ENCODE measurements at regions not wholly inside any gene's neighbourhood (a gene's known extent, or its start where the extent isn't known, plus 50 kb on each side); places are given as distances from the start of the nearest gene placed in this dataset.

DNA sequence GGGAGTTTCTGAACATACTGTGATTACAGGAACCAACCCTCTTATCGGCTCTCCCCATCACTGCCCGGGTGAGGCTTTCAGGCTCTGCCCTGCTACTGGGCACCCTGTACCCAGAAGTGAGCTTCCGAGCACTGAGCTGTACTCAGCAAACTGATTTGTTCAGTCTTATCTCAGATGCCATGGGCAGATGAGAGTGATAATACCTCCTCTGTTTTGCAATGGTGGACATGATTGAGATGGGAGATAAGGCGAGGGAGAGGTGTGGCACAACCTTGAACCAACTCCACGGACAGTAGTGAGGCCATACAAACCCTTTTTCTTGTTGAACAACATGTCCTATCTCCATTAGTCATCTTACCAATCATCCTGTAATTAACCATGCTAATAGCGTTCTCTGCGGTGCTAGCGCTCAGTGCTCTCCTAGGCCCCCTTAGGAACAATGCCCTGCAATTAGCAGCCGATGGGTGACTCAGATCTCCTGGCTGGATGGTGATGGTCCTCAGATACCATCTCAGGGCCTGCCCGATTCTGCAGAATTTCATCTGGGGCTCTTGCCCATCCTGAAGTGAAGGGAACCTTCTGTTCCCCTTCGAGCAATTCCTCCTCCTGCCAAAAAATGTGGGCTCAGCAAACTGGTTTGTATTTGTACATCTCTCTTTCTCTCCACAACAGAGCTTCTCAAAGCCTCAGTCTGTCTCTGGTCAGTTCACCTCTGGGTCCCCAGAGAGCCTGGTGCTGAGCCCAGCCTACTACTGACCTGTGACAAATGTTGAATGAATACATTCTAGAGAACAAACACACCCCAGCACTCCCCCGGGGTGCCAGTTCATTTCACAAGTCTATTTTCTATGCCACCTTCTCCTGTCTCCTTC lies 139.3 kb upstream of the IRX3 start:
- no peak for DNase-seq (ENCODE audit: low read depth in 3 of 3, low spot score in 2 of 3)

GRCh38 chr16:54425068-54425467 lies 138.5 kb upstream of the IRX3 start:
- no peak for DNase-seq (ENCODE audit: low read depth in 3 of 3, low spot score in 2 of 3)

DNA sequence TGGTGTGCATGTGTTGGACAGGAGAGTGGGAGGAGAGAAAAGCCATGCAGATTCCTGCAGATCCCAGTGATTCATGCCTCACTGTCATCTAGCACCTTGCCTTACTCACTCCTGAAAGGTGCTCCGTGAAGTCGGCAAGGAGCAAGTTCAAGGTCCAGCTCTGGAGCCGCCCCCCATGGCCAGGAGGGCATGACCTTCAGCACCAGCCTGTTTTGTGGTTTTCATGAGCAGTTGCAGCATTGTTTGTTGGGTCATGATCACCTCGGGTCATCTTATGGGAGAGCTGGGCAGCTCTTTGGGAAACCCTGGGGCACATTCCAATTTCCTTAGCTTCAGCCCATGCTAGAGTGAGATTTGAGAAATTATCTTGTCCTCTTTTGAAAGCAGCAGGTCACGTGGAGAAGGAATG lies 137.5 kb upstream of the IRX3 start:
- no peak for DNase-seq (ENCODE audit: low read depth in 3 of 3, low spot score in 2 of 3)

DNA sequence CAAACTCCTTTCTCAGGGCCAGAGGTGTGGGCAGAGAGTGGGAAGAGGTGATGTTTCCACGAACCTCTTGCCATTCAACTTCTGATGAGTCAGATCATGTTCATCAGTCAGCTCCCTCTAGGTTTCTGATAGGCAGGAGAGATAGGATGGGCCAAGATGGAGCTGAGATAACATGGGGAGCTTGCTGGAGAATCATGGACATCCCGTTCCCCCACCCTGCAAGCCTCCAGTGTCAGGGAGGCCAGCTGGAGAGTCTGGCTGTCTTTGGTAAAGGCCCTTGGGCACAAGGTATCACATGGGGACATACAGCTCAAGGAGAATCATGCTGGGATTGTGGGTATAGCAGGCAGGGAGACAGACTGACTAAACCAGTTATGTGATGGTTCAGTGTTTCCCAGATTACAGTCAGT lies 136.0 kb upstream of the IRX3 start:
- DNase-seq (ENCODE audit: low read depth in 3 of 3, low spot score in 2 of 3), result no peak

GRCh38 chr16:54422159-54422558 lies 135.6 kb upstream of the IRX3 start:
- DNase-seq (ENCODE audit: low read depth in 3 of 3, low spot score in 2 of 3), result no peak

DNA sequence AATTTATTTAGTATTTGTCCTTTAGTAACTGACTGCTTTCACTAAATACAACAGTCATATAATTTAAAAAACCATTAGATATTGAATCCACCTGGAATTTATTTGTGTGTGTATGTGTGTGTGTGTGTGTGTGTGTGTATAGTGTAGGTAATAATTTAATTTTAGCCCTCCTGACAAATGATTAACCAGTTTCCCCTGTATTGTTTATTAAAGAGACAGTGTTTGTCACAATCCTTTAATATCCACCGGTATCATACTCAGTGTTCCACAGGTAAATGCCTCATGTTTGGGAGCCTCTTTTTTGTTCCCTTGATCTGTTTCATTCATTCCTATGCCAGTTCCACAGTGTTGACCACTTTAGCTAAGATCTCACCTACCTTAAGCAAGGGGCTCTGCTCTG lies 134.6 kb upstream of the IRX3 start:
- DNase-seq (ENCODE audit: low read depth in 3 of 3, low spot score in 2 of 3), result no peak

GRCh38 chr16:54418903-54419302 lies 132.3 kb upstream of the IRX3 start:
- DNase-seq (ENCODE audit: low read depth in 3 of 3, low spot score in 2 of 3), result no peak

DNA sequence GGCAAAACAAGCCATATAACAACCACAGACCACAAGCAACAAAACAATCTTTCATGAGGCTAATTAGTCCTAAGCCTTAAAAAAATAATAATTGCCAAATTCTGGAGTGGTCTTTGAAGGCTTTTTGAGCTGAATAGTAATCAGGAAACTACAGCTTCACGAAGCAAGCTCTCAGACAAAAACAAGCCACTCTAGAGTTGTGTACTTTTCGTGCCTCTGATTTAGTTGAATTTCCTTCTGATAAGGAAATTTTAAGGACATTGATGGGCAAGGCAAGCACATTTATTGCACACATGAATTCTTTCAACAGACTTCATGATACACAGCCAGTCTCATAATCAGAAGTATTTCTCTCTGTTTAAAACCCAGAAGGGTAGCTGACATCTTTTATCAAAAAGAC lies 130.8 kb upstream of the IRX3 start:
- no peak for DNase-seq (ENCODE audit: low read depth in 3 of 3, low spot score in 2 of 3)

DNA sequence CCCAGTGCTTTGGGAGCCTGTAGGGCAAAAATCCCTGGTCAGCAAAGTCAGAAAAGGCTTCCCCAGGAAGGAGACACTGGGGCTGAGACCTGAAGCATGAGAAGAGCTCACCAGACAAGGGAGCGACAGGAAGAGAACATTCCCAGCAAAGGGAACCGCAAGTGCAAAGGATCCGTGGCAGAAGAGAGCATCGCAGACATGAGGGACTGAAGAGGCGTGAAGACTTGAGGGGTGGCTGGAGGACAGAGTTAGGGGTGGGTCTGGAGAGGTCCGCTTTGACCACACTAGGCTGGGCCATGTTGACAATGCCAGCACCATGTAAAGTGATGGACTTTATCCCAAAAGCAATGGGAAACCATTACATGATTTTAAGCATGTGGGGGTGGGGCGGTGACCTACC lies 128.1 kb upstream of the IRX3 start:
- no peak for DNase-seq (ENCODE audit: low read depth in 3 of 3, low spot score in 2 of 3)

GRCh38 chr16:54412777-54413455 lies 126.3 kb upstream of the IRX3 start:
- DNase-seq (ENCODE audit: low read depth in 3 of 3, low spot score in 2 of 3), result no peak

DNA sequence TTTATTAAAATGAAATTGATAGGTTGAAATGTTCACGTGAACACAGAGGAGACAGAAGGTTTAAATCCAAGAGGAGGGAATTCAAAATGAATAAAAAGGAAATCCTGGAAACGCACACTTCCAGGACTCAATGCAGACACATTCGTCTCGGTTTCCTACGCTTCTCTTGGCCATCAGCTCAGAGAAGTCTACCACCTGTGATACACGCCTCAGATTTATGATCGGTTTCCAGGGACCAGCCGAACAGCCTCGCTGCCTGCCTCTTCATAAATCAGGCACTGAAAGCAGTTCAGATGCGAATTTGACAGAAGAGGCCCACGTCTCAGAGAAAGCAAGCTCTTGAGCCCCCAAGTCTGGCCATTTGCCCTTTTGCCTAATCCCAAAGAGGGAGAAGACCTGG lies 125.5 kb upstream of the IRX3 start:
- DNase-seq (ENCODE audit: low read depth in 3 of 3, low spot score in 2 of 3), result no peak

GRCh38 chr16:54411544-54411943 lies 125.0 kb upstream of the IRX3 start:
- no peak for DNase-seq (ENCODE audit: low read depth in 3 of 3, low spot score in 2 of 3)

GRCh38 chr16:54409982-54410381 lies 123.4 kb upstream of the IRX3 start:
- no peak for DNase-seq (ENCODE audit: low read depth in 3 of 3, low spot score in 2 of 3)

- DNase-seq (ENCODE audit: low read depth in 3 of 3, low spot score in 2 of 3), result no peak
Measured at GRCh38 chr16:54407596-54407995, 121.0 kb upstream of the IRX3 start.

DNA sequence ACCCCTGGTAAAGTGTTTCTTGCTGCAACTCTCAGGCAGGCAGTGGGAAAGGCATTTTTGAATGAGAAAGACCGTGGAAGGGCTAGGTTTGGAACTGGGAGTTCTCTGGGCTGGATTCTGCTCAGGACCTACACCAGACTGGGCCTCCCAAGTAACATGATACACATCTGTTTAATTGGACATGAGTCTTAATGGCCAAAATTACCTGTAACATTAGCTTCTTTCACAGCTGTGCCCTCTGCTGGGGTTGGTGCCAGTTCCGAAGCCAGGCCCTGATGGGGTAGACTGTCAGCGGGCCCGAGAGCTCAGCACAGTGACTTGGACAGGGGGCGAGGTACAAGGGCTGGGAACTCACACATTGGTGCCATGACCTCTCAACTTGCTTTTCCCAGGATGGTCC lies 118.9 kb upstream of the IRX3 start:
- DNase-seq (ENCODE audit: low read depth in 3 of 3, low spot score in 2 of 3), result no peak

- DNase-seq (ENCODE audit: low read depth in 3 of 3, low spot score in 2 of 3), result no peak
Measured at GRCh38 chr16:54403580-54403979, 117.0 kb upstream of the IRX3 start.

- no peak for DNase-seq (ENCODE audit: low read depth in 3 of 3, low spot score in 2 of 3)
Measured at GRCh38 chr16:54402873-54403272, 116.3 kb upstream of the IRX3 start.

DNA sequence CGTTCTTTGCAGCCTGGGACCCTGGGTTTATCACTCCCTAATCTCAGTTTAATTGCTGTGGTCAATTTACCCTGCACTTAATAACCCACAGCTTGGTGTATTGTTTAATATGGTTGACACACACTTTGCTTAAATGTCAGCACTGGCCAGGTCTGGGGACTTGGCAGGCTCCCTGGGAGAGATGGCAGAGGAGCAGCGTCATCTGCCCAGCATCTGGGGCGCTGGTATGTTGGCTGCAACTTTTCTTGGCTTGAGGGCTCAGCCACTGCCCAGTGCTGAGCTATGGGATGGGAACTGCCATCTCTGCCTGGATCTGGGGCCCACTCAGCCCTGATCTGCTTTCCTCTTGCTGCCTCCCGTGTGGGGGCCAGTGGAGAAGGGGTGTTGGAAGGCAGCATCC lies 115.7 kb upstream of the IRX3 start:
- no peak for DNase-seq (ENCODE audit: low read depth in 3 of 3, low spot score in 2 of 3)

GRCh38 chr16:54400261-54400660 lies 113.7 kb upstream of the IRX3 start:
- no peak for DNase-seq (ENCODE audit: low read depth in 3 of 3, low spot score in 2 of 3)

GRCh38 chr16:54398986-54399385 lies 112.4 kb upstream of the IRX3 start:
- no peak for DNase-seq (ENCODE audit: low read depth in 3 of 3, low spot score in 2 of 3)

GRCh38 chr16:54397838-54398237 lies 111.3 kb upstream of the IRX3 start:
- DNase-seq (ENCODE audit: low read depth in 3 of 3, low spot score in 2 of 3), result no peak

DNA sequence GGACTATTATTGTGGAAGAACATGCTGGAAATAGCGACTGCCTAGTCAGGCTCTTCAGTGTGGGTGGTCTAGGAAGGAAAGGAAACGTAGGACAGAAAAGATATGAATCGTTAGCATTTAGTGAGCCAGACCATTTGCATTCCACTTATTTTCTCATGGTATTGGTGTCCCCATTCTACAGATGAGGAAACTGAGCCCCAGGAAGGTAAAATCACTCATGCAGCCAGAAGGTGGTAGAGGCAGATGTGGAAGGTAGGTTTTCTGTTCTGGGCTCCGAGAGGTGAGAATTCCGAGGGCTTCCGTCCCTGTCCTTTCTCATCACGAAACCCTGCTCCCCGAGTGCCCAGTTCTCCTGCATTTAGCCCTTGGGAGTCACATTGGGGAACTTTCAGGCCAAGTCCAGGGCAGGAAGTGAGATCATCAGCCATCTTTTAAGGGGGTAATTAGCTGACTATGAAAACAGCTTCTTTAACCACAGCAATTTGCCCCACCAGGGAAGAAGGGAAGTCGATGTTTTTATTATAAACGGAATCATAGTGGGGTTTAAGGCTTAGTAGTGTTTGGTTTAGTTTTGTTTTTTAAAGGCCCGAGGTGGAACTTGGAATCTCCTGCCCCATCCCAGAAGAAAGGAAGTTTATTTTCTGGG lies 110.7 kb upstream of the IRX3 start:
- DNase-seq (ENCODE audit: low read depth in 3 of 3, low spot score in 2 of 3), result no peak

Measured in right renal cortex interstitium (tissue), 3 donors.